ENCODE measurements at regions not wholly inside any gene's neighbourhood (a gene's known extent, or its start where the extent isn't known, plus 50 kb on each side); places are given as distances from the start of the nearest gene placed in this dataset.
"Not testable (repeated sequence)": the region's sequence is repeated elsewhere in the genome, so short reads cannot be mapped to it uniquely, and the experiment has no call there.

- peak; percentile 8 for DNase-seq
These were observed 62.0 kb upstream of the LMNTD1 start for GRCh38 chr12:25615119-25615518.

- DNase-seq = no peak
These were observed 63.2 kb upstream of the LMNTD1 start for GRCh38 chr12:25616286-25616685.

GRCh38 chr12:25617991-25618390 lies 64.9 kb upstream of the LMNTD1 start:
- no peak for DNase-seq

- DNase-seq = no peak
These were observed 70.7 kb upstream of the LMNTD1 start for GRCh38 chr12:25623816-25624215.

GRCh38 chr12:25625146-25625545 lies 72.1 kb upstream of the LMNTD1 start:
- no peak for DNase-seq

- no peak for DNase-seq
These were observed 76.3 kb upstream of the LMNTD1 start for GRCh38 chr12:25629341-25629740.

GRCh38 chr12:25630735-25631515 lies 77.8 kb upstream of the LMNTD1 start:
- DNase-seq = not testable (repeated sequence)

- not testable (repeated sequence) for DNase-seq
These were observed 80.1 kb upstream of the LMNTD1 start for GRCh38 chr12:25633149-25633548.

- no peak for DNase-seq
These were observed 84.7 kb upstream of the LMNTD1 start for GRCh38 chr12:25637752-25638151.

GRCh38 chr12:25639406-25639805 lies 86.3 kb upstream of the LMNTD1 start:
- DNase-seq = no peak

GRCh38 chr12:25644979-25645378 lies 91.9 kb upstream of the LMNTD1 start:
- no peak for DNase-seq

- no peak for DNase-seq
These were observed 92.3 kb upstream of the LMNTD1 start for GRCh38 chr12:25645427-25645826.

GRCh38 chr12:25651931-25652330 lies 98.8 kb upstream of the LMNTD1 start:
- DNase-seq = no peak

- no peak for DNase-seq
These were observed 99.3 kb upstream of the LMNTD1 start for GRCh38 chr12:25652371-25652770.

GRCh38 chr12:25653487-25654175 lies 100.5 kb upstream of the LMNTD1 start:
- DNase-seq = peak; percentile 32

GRCh38 chr12:25655702-25656101 lies 102.6 kb upstream of the LMNTD1 start:
- no peak for DNase-seq

GRCh38 chr12:25659621-25660020 lies 106.5 kb upstream of the LMNTD1 start:
- DNase-seq = no peak

- DNase-seq = no peak
These were observed 117.3 kb upstream of the LMNTD1 start for GRCh38 chr12:25670076-25671055.

GRCh38 chr12:25675808-25676207 lies 122.7 kb upstream of the LMNTD1 start:
- no peak for DNase-seq

- no peak for DNase-seq
These were observed 124.3 kb upstream of the LMNTD1 start for GRCh38 chr12:25677232-25677937.

GRCh38 chr12:25681580-25681979 lies 128.5 kb upstream of the LMNTD1 start:
- DNase-seq = no peak

GRCh38 chr12:25682421-25682820 lies 129.3 kb upstream of the LMNTD1 start:
- DNase-seq = no peak

- no peak for DNase-seq
These were observed 131.0 kb upstream of the LMNTD1 start for GRCh38 chr12:25684070-25684469.
